Stimulated activated CD4-positive, alpha-beta T cell treated with anti-CD3 and anti-CD28 coated beads, TNF-alpha, amount 100 ng/mL, for 24 hours (primary cell): ENCODE measurements at regions not wholly inside any gene's neighbourhood (a gene's known extent, or its start where the extent isn't known, plus 50 kb on each side); places are given as distances from the start of the nearest gene placed in this dataset.

ENCODE experiments used
- DNase-seq, 3 experiments: peaks; one replicate each; pipeline ENCODE4 v3.0.0-alpha.2; 2020; ENCODE audit warnings: low read depth in 3 of 3

GRCh38 chr1:116819081-116819480 is 64.9 kb downstream of the CD2 start:
- DNase-seq, result no peak

GRCh38 chr1:116820369-116820768 is 66.1 kb downstream of the CD2 start:
- DNase-seq, result no peak

GRCh38 chr1:116821763-116822162 is 67.5 kb downstream of the CD2 start:
- DNase-seq, result no peak

- DNase-seq, result no peak
Measured at GRCh38 chr1:116824631-116825206, 70.5 kb downstream of the CD2 start.

GRCh38 chr1:116825207-116825719 is 71.0 kb downstream of the CD2 start:
- DNase-seq, result no peak

- DNase-seq, result no peak
Measured at GRCh38 chr1:116825720-116826438, 71.6 kb downstream of the CD2 start.

GRCh38 chr1:116826818-116827606 is 72.8 kb downstream of the CD2 start:
- DNase-seq, result peak; percentile 41 to 67 (median 57)

GRCh38 chr1:116827607-116828105 is 73.4 kb downstream of the CD2 start:
- DNase-seq, result no peak

GRCh38 chr1:116832308-116832931 is 77.3 kb upstream of the PTGFRN start:
- no peak for DNase-seq

- DNase-seq, result no peak
Measured at GRCh38 chr1:116832932-116833578, 76.7 kb upstream of the PTGFRN start.

GRCh38 chr1:116833718-116834117 is 76.0 kb upstream of the PTGFRN start:
- no peak for DNase-seq

- no peak for DNase-seq
Measured at GRCh38 chr1:116834595-116834994, 75.1 kb upstream of the PTGFRN start.

- no peak for DNase-seq
Measured at GRCh38 chr1:116835161-116835560, 74.6 kb upstream of the PTGFRN start.

- DNase-seq, result no peak
Measured at GRCh38 chr1:116836099-116836498, 73.6 kb upstream of the PTGFRN start.

- DNase-seq, result no peak
Measured at GRCh38 chr1:116841569-116842344, 68.0 kb upstream of the PTGFRN start.

GRCh38 chr1:116842654-116843053 is 67.1 kb upstream of the PTGFRN start:
- no peak for DNase-seq

- no peak for DNase-seq
Measured at GRCh38 chr1:116844775-116845174, 64.9 kb upstream of the PTGFRN start.

GRCh38 chr1:116847190-116847589 is 62.5 kb upstream of the PTGFRN start:
- no peak for DNase-seq

- no peak for DNase-seq
Measured at GRCh38 chr1:116847688-116848531, 61.8 kb upstream of the PTGFRN start.

- no peak for DNase-seq
Measured at GRCh38 chr1:116850436-116850835, 59.3 kb upstream of the PTGFRN start.
